ENCODE measurements at regions not wholly inside any gene's neighbourhood (a gene's known extent, or its start where the extent isn't known, plus 50 kb on each side); places are given as distances from the start of the nearest gene placed in this dataset.

GRCh38 chr5:42267091-42267490, 156.1 kb upstream of the GHR start:
- TF ChIP-seq CTCF (IDR thresholded peaks at IDR 0.05) (no peak), POLR2A (IDR thresholded peaks at IDR 0.05) (no peak)
